ENCODE measurements at regions not wholly inside any gene's neighbourhood (a gene's known extent, or its start where the extent isn't known, plus 50 kb on each side); places are given as distances from the start of the nearest gene placed in this dataset.

- H3K36me3 Mint-ChIP-seq, result no peaks in the 10 kb centered on the region
- no peak for ATAC-seq (ENCODE audit: low read depth in 2 of 2)
- no peaks in the 10 kb centered on the region for H3K4me1 Mint-ChIP-seq
- no peak overlapping the region for H3K4me3 Mint-ChIP-seq
- no peaks in the 10 kb centered on the region for H3K9me3 Mint-ChIP-seq
- DNase-seq, result no peak
- peaks cover 0 to 5% (median 0%) of the 10 kb centered on the region in 3 donors for H3K27me3 Mint-ChIP-seq
- no peak overlapping the region for H3K27ac Mint-ChIP-seq
Measured at GRCh38 chr2:7719876-7720275, 802.7 kb downstream of the RNF144A start.

GRCh38 chr2:7721413-7721995 is 804.3 kb downstream of the RNF144A start:
- no peaks in the 10 kb centered on the region for H3K9me3 Mint-ChIP-seq
- no peaks in the 10 kb centered on the region for H3K4me1 Mint-ChIP-seq
- H3K36me3 Mint-ChIP-seq, result no peaks in the 10 kb centered on the region
- H3K27ac Mint-ChIP-seq, result no peak overlapping the region
- ATAC-seq (ENCODE audit: low read depth in 2 of 2) (no peak), DNase-seq (no peak)
- H3K27me3 Mint-ChIP-seq, result peaks cover 0 to 9% (median 0%) of the 10 kb centered on the region in 3 donors
- H3K4me3 Mint-ChIP-seq, result no peak overlapping the region

- no peaks in the 10 kb centered on the region for H3K36me3 Mint-ChIP-seq
- H3K27ac Mint-ChIP-seq, result no peak overlapping the region
- no peak overlapping the region for H3K4me3 Mint-ChIP-seq
- peaks cover 0 to 9% (median 0%) of the 10 kb centered on the region in 3 donors for H3K27me3 Mint-ChIP-seq
- no peak for ATAC-seq (ENCODE audit: low read depth in 2 of 2)
- no peaks in the 10 kb centered on the region for H3K4me1 Mint-ChIP-seq
- no peak for DNase-seq
- no peaks in the 10 kb centered on the region for H3K9me3 Mint-ChIP-seq
Measured at GRCh38 chr2:7722212-7722910, 805.1 kb downstream of the RNF144A start.

GRCh38 chr2:7724336-7724735 is 807.1 kb downstream of the RNF144A start:
- DNase-seq (no peak), ATAC-seq (ENCODE audit: low read depth in 2 of 2) (no peak)
- Mint-ChIP-seq H3K4me1 (no peaks in the 10 kb centered on the region), H3K36me3 (no peaks in the 10 kb centered on the region), H3K27me3 (peaks cover 0 to 9% (median 0%) of the 10 kb centered on the region in 3 donors), H3K27ac (no peak overlapping the region), H3K4me3 (no peak overlapping the region), H3K9me3 (no peaks in the 10 kb centered on the region)

- peak overlapping the region in 1 of 6 donors; percentile 20 for H3K27ac Mint-ChIP-seq
- peak overlapping the region in 1 of 8 donors; percentile 31 for H3K4me3 Mint-ChIP-seq
- H3K36me3 Mint-ChIP-seq, result no peaks in the 10 kb centered on the region
- DNase-seq (no peak), ATAC-seq (ENCODE audit: low read depth in 2 of 2) (no peak)
- H3K4me1 Mint-ChIP-seq, result no peaks in the 10 kb centered on the region
- no peaks in the 10 kb centered on the region for H3K9me3 Mint-ChIP-seq
- peaks cover 0 to 9% (median 0%) of the 10 kb centered on the region in 3 donors for H3K27me3 Mint-ChIP-seq
Measured at GRCh38 chr2:7725171-7725849, 808.1 kb downstream of the RNF144A start.

- Mint-ChIP-seq H3K27me3 (peaks cover 0 to 9% (median 0%) of the 10 kb centered on the region in 3 donors), H3K4me1 (no peaks in the 10 kb centered on the region), H3K4me3 (no peak overlapping the region), H3K36me3 (no peaks in the 10 kb centered on the region), H3K9me3 (no peaks in the 10 kb centered on the region), H3K27ac (no peak overlapping the region)
- ATAC-seq (ENCODE audit: low read depth in 2 of 2) (no peak), DNase-seq (no peak)
Measured at GRCh38 chr2:7725850-7726242, 808.6 kb downstream of the RNF144A start.

GRCh38 chr2:7726989-7727388 is 809.8 kb downstream of the RNF144A start:
- Mint-ChIP-seq H3K9me3 (no peaks in the 10 kb centered on the region), H3K4me3 (no peak overlapping the region), H3K4me1 (no peaks in the 10 kb centered on the region), H3K27ac (no peak overlapping the region), H3K36me3 (no peaks in the 10 kb centered on the region), H3K27me3 (peaks cover 0 to 9% (median 0%) of the 10 kb centered on the region in 3 donors)
- no peak for DNase-seq
- ATAC-seq (ENCODE audit: low read depth in 2 of 2), result no peak

GRCh38 chr2:7728388-7728787 is 811.2 kb downstream of the RNF144A start:
- no peaks in the 10 kb centered on the region for H3K9me3 Mint-ChIP-seq
- DNase-seq (no peak), ATAC-seq (ENCODE audit: low read depth in 2 of 2) (no peak)
- H3K4me3 Mint-ChIP-seq, result no peak overlapping the region
- H3K4me1 Mint-ChIP-seq, result no peaks in the 10 kb centered on the region
- no peaks in the 10 kb centered on the region for H3K36me3 Mint-ChIP-seq
- H3K27me3 Mint-ChIP-seq, result peaks cover 0 to 9% (median 0%) of the 10 kb centered on the region in 3 donors
- no peak overlapping the region for H3K27ac Mint-ChIP-seq

GRCh38 chr2:7730449-7730848 is 813.2 kb downstream of the RNF144A start:
- Mint-ChIP-seq H3K27ac (no peak overlapping the region), H3K9me3 (no peaks in the 10 kb centered on the region), H3K4me3 (no peak overlapping the region), H3K4me1 (no peaks in the 10 kb centered on the region), H3K27me3 (peaks cover 0 to 4% (median 0%) of the 10 kb centered on the region in 3 donors), H3K36me3 (no peaks in the 10 kb centered on the region)
- no peak for DNase-seq
- no peak for ATAC-seq (ENCODE audit: low read depth in 2 of 2)

- no peak for DNase-seq
- H3K27ac Mint-ChIP-seq, result no peak overlapping the region
- no peak for ATAC-seq (ENCODE audit: low read depth in 2 of 2)
- no peak overlapping the region for H3K4me3 Mint-ChIP-seq
- no peaks in the 10 kb centered on the region for H3K36me3 Mint-ChIP-seq
- no peaks in the 10 kb centered on the region for H3K4me1 Mint-ChIP-seq
- peaks cover 0 to under 1% (median 0%) of the 10 kb centered on the region in 3 donors for H3K27me3 Mint-ChIP-seq
- no peaks in the 10 kb centered on the region for H3K9me3 Mint-ChIP-seq
Measured at GRCh38 chr2:7730990-7731389, 813.8 kb downstream of the RNF144A start.

GRCh38 chr2:7732497-7732896 is 815.3 kb downstream of the RNF144A start:
- ATAC-seq (ENCODE audit: low read depth in 2 of 2), result no peak
- H3K9me3 Mint-ChIP-seq, result no peaks in the 10 kb centered on the region

GRCh38 chr2:7736646-7737305 is 819.6 kb downstream of the RNF144A start:
- no peak for ATAC-seq (ENCODE audit: low read depth in 2 of 2)
- Mint-ChIP-seq H3K27ac (no peak overlapping the region), H3K36me3 (no peaks in the 10 kb centered on the region), H3K27me3 (no peaks in the 10 kb centered on the region), H3K4me3 (no peak overlapping the region), H3K9me3 (no peaks in the 10 kb centered on the region), H3K4me1 (no peaks in the 10 kb centered on the region)
- no peak for DNase-seq

More at GRCh38 chr2:7732497-7732896, 815.3 kb downstream of the RNF144A start:
- no peaks in the 10 kb centered on the region for H3K4me1 Mint-ChIP-seq
- H3K27ac Mint-ChIP-seq, result no peak overlapping the region
- H3K36me3 Mint-ChIP-seq, result no peaks in the 10 kb centered on the region
- peak overlapping the region in 1 of 8 donors; percentile 44 for H3K4me3 Mint-ChIP-seq
- DNase-seq, result no peak
- no peaks in the 10 kb centered on the region for H3K27me3 Mint-ChIP-seq

- H3K27ac Mint-ChIP-seq, result peak overlapping the region in 1 of 6 donors; percentile 5
- DNase-seq, result no peak
- no peaks in the 10 kb centered on the region for H3K4me1 Mint-ChIP-seq
- H3K27me3 Mint-ChIP-seq, result peaks cover 0 to 5% (median 0%) of the 10 kb centered on the region in 3 donors
- no peaks in the 10 kb centered on the region for H3K36me3 Mint-ChIP-seq
- no peaks in the 10 kb centered on the region for H3K9me3 Mint-ChIP-seq
- no peak for ATAC-seq (ENCODE audit: low read depth in 2 of 2)
- no peak overlapping the region for H3K4me3 Mint-ChIP-seq
Measured at GRCh38 chr2:7738596-7738995, 821.4 kb downstream of the RNF144A start.
